ENCODE measurements at regions not wholly inside any gene's neighbourhood (a gene's known extent, or its start where the extent isn't known, plus 50 kb on each side); places are given as distances from the start of the nearest gene placed in this dataset.

- intact Hi-C loops (cut with DNase I): no loop called here
Measured at GRCh38 chr5:18321262-18321942, 687.1 kb downstream of the TAF11L14 start.

GRCh38 chr5:18323891-18324290, 689.6 kb downstream of the TAF11L14 start:
- no peak for FAIRE-seq
- intact Hi-C loops (cut with DNase I): no loop called here

More at GRCh38 chr5:18321262-18321942, 687.1 kb downstream of the TAF11L14 start:
- no peak for TF ChIP-seq CTCF (IDR thresholded peaks at IDR 0.05)
- 37 to 39% methylated on average over 5 of the region's 5 CpGs for WGBS, 2 donors
- Histone ChIP-seq H3K27me3 (no peaks in the 10 kb centered on the region), H3K27ac (no peak overlapping the region), H3K9me3 (no peaks in the 10 kb centered on the region), H3K36me3 (no peaks in the 10 kb centered on the region), H3K4me1 (no peaks in the 10 kb centered on the region), H3K4me3 (no peak overlapping the region)
- no peak for ATAC-seq
- no peak for FAIRE-seq
- no peak for DNase-seq

GRCh38 chr5:18325431-18325830, 691.2 kb downstream of the TAF11L14 start:
- no peak for ATAC-seq
- Histone ChIP-seq H3K4me1 (no peaks in the 10 kb centered on the region), H3K9me3 (no peaks in the 10 kb centered on the region), H3K27ac (no peak overlapping the region), H3K36me3 (no peaks in the 10 kb centered on the region), H3K4me3 (no peak overlapping the region), H3K27me3 (no peaks in the 10 kb centered on the region)
- no peak for DNase-seq
- WGBS, 2 donors: 46 to 58% methylated on average over 3 of the region's 3 CpGs
- FAIRE-seq: no peak
- no peak for TF ChIP-seq CTCF (IDR thresholded peaks at IDR 0.05)
- intact Hi-C loops (cut with DNase I): no loop called here

More at GRCh38 chr5:18323891-18324290, 689.6 kb downstream of the TAF11L14 start:
- H3K4me1 ChIP-seq: no peaks in the 10 kb centered on the region
- H3K27me3 ChIP-seq: no peaks in the 10 kb centered on the region
- H3K36me3 ChIP-seq: no peaks in the 10 kb centered on the region
- H3K27ac ChIP-seq: no peak overlapping the region
- TF ChIP-seq CTCF (IDR thresholded peaks at IDR 0.05): no peak
- DNase-seq (no peak), ATAC-seq (no peak)
- no peaks in the 10 kb centered on the region for H3K9me3 ChIP-seq
- H3K4me3 ChIP-seq: no peak overlapping the region
- 82 to 83% methylated on average over 2 of the region's 2 CpGs for WGBS, 2 donors

- ATAC-seq: no peak
- intact Hi-C loops (cut with DNase I): no loop called here
- H3K4me1 ChIP-seq: no peaks in the 10 kb centered on the region
- no peak for DNase-seq
- no peaks in the 10 kb centered on the region for H3K36me3 ChIP-seq
- no peaks in the 10 kb centered on the region for H3K9me3 ChIP-seq
- H3K4me3 ChIP-seq: no peak overlapping the region
- no peaks in the 10 kb centered on the region for H3K27me3 ChIP-seq
- H3K27ac ChIP-seq: no peak overlapping the region
- no peak for TF ChIP-seq CTCF (IDR thresholded peaks at IDR 0.05)
- FAIRE-seq: no peak
Measured at GRCh38 chr5:18329328-18329727, 695.1 kb downstream of the TAF11L14 start.

GRCh38 chr5:18333841-18334240, 699.6 kb downstream of the TAF11L14 start:
- no peak for ATAC-seq
- intact Hi-C loops (cut with DNase I): no loop called here
- H3K4me1 ChIP-seq: no peaks in the 10 kb centered on the region

More at GRCh38 chr5:18333841-18334240, 699.6 kb downstream of the TAF11L14 start:
- no peak for FAIRE-seq
- Histone ChIP-seq H3K36me3 (no peaks in the 10 kb centered on the region), H3K9me3 (no peaks in the 10 kb centered on the region), H3K4me3 (no peak overlapping the region), H3K27ac (no peak overlapping the region), H3K27me3 (no peaks in the 10 kb centered on the region)
- WGBS, 2 donors: 48 to 67% methylated on average over 1 of the region's 1 CpG
- no peak for TF ChIP-seq CTCF (IDR thresholded peaks at IDR 0.05)
- no peak for DNase-seq
